RWPE2 (cell line): ENCODE measurements at regions not wholly inside any gene's neighbourhood (a gene's known extent, or its start where the extent isn't known, plus 50 kb on each side); places are given as distances from the start of the nearest gene placed in this dataset.
A peak's percentile ranks its signal among the peaks of the same experiment; 100 is the strongest.

Source experiments
- ATAC-seq: fragments of 200-7000 bp; cut with Tn5 transposase; 3 replicates; pipeline ENCODE4 v1.9.1; 2021; ENCODE audit warnings: low read depth
- DNase-seq: peaks from one replicate; pipeline ENCODE4 v3.0.0-alpha.2; 2020; ENCODE audit warnings: low spot score
- H3K27ac ChIP-seq: fragments of 450-650 bp; 2 replicates; pipeline ENCODE4 v1.5.1; 2017; ENCODE audit warnings: mild to moderate bottlenecking; ENCODE audit not compliant: poor library complexity, severe bottlenecking
- H3K27me3 ChIP-seq: fragments of 250-450 bp; sonication (Bioruptor Pico); 2 replicates; pipeline ENCODE4 v1.5.1; 2021; ENCODE audit warnings: mild to moderate bottlenecking, moderate library complexity; ENCODE audit not compliant: insufficient read depth, poor library complexity, severe bottlenecking
- H3K36me3 ChIP-seq: fragments of 250-450 bp; sonication (Bioruptor Pico); 2 replicates; pipeline ENCODE4 v1.5.1; 2020; ENCODE audit warnings: low read depth, mild to moderate bottlenecking, moderate library complexity
- H3K4me1 ChIP-seq: fragments of 250-450 bp; sonication (Bioruptor Pico); 2 replicates; pipeline ENCODE4 v1.5.1; 2021; ENCODE audit warnings: mild to moderate bottlenecking, moderate library complexity; ENCODE audit not compliant: insufficient read depth, poor library complexity, severe bottlenecking
- H3K4me3 ChIP-seq: fragments of 250-450 bp; sonication (Bioruptor Pico); 2 replicates; pipeline ENCODE4 v1.5.1; 2021; ENCODE audit warnings: mild to moderate bottlenecking, moderate library complexity; ENCODE audit not compliant: severe bottlenecking
- H3K9me3 ChIP-seq: fragments of 250-450 bp; sonication (Bioruptor Pico); 2 replicates; pipeline ENCODE4 v1.5.1; 2021; ENCODE audit warnings: mild to moderate bottlenecking, moderate library complexity; ENCODE audit not compliant: severe bottlenecking
- TF ChIP-seq, protein P1 (sequence below): fragments of 450-650 bp; IDR thresholded peaks from one replicate; pipeline ENCODE4 v1.5.1; 2017; ENCODE audit warnings: mild to moderate bottlenecking, moderate library complexity; ENCODE audit not compliant: poor library complexity, severe bottlenecking

DNA sequence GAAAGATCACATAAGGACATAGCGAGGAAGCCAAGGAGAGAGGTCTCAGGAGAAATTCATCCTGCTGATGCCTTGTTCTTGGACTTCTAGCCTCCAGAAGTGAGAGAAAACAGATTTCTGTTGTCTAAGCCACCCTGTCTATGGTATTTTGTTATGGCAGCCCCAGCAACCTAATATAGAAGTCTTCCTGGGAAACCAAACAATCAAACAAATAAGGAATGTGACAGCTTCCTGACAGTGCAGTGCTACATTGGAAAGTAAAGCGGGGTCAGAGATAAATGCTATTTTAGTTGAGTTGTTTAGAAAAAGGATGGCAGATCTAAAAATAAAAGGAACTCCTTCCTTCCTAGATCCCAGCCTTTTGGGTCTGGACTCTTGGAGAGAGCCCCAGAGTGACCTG lies 443.2 kb upstream of the GYPC start:
- H3K36me3 ChIP-seq: no peaks in the 10 kb centered on the region
- TF ChIP-seq, protein P1, sequence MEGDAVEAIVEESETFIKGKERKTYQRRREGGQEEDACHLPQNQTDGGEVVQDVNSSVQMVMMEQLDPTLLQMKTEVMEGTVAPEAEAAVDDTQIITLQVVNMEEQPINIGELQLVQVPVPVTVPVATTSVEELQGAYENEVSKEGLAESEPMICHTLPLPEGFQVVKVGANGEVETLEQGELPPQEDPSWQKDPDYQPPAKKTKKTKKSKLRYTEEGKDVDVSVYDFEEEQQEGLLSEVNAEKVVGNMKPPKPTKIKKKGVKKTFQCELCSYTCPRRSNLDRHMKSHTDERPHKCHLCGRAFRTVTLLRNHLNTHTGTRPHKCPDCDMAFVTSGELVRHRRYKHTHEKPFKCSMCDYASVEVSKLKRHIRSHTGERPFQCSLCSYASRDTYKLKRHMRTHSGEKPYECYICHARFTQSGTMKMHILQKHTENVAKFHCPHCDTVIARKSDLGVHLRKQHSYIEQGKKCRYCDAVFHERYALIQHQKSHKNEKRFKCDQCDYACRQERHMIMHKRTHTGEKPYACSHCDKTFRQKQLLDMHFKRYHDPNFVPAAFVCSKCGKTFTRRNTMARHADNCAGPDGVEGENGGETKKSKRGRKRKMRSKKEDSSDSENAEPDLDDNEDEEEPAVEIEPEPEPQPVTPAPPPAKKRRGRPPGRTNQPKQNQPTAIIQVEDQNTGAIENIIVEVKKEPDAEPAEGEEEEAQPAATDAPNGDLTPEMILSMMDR: no peak
- no peak overlapping the region for H3K27ac ChIP-seq
- H3K9me3 ChIP-seq: no peaks in the 10 kb centered on the region
- no peak overlapping the region for H3K4me3 ChIP-seq
- no peaks in the 10 kb centered on the region for H3K27me3 ChIP-seq
- ATAC-seq: no peak
- DNase-seq: no peak
- no peaks in the 10 kb centered on the region for H3K4me1 ChIP-seq

DNA sequence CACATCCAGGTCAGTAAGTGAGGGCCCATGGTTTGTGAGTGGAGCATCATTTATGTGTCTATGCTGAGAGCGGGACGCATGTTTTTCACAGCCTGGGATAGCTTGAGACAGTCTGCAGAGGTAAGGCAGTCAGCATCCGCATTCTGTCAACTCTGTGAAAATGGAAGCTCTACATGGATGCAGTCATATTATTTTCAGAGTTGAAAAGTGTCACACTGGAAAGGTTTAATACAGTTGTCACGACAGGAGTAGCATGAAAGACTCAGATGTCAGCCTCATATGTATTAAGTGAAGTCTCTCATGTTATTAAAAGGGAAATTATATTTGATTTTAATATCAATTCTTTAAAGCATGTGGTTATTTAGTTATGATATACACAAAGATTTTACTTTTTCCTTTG lies 436.9 kb upstream of the GYPC start:
- H3K9me3 ChIP-seq: no peaks in the 10 kb centered on the region
- no peak overlapping the region for H3K27ac ChIP-seq
- DNase-seq (no peak), ATAC-seq (no peak)
- no peaks in the 10 kb centered on the region for H3K36me3 ChIP-seq
- H3K27me3 ChIP-seq: no peaks in the 10 kb centered on the region
- TF ChIP-seq, protein P1: no peak
- no peak overlapping the region for H3K4me3 ChIP-seq
- H3K4me1 ChIP-seq: no peaks in the 10 kb centered on the region

DNA sequence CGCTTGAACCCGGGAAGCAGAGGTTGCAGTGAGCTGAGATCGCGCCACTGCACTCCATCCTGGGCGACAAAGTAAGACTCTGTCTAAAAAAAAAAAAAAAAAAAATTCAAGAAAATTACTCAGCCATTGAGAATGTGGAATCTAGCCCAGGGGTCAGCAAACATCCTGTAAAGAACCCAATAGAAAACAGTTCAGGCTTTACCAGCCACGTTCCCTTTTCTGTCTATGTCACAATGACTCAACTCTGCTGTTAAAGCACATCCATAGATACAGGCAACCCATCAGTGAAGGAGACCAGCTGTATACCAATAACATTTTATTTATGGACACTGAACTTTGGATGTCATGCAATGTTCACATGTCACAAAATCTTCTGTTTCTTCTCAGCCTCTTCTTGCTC lies 435.6 kb upstream of the GYPC start:
- TF ChIP-seq, protein P1: no peak
- DNase-seq (no peak), ATAC-seq (peak; percentile 54; the same call in 1 of the 3 replicates)
- Histone ChIP-seq H3K36me3 (no peaks in the 10 kb centered on the region), H3K9me3 (no peaks in the 10 kb centered on the region), H3K4me1 (no peaks in the 10 kb centered on the region), H3K4me3 (no peak overlapping the region), H3K27ac (no peak overlapping the region), H3K27me3 (no peaks in the 10 kb centered on the region)

DNA sequence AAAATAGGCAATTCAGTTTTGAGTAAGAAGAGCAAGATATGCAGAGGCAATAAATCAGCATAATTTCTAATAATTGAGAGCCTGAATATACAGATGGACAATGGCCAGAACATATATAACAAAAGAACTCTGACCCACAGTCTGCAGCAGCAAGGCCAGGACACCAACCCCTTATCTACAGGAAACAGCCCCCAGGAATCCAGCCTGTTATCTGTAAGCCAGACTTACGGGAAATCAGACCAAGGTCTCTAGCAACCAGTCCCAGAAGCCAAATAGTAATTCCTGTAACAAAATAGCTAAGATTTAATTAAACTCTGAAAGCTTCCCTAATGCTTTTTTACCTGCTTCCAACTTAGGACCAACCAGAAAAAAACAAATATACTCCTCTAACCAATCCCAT lies 434.5 kb upstream of the GYPC start:
- Histone ChIP-seq H3K27me3 (no peaks in the 10 kb centered on the region), H3K36me3 (no peaks in the 10 kb centered on the region), H3K4me3 (no peak overlapping the region), H3K27ac (no peak overlapping the region), H3K9me3 (no peaks in the 10 kb centered on the region), H3K4me1 (no peaks in the 10 kb centered on the region)
- DNase-seq: no peak
- no peak for ATAC-seq
- TF ChIP-seq, protein P1: no peak

DNA sequence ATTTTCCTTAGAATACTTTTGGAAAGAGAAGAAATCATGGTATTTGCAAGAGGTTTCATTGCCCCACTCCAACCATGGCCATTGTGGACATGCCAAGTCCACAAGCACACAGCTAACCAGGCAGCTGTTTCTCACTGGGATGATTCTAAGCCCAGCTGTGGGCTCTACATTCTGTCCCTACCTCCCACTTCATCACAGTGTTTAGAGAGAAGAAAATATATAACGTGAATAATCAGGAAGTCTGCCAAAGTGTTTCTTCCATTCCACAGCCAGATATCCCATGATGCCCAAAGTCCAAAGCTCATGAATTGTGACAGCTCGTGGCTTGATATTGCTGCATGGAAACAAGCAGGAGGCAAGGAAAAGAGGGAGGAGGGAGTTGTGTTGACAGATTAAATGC lies 433.7 kb upstream of the GYPC start:
- ATAC-seq (no peak), DNase-seq (no peak)
- Histone ChIP-seq H3K4me3 (no peak overlapping the region), H3K36me3 (no peaks in the 10 kb centered on the region), H3K9me3 (no peaks in the 10 kb centered on the region), H3K27me3 (no peaks in the 10 kb centered on the region), H3K4me1 (no peaks in the 10 kb centered on the region), H3K27ac (no peak overlapping the region)
- TF ChIP-seq, protein P1: no peak
